ENCODE measurements at regions not wholly inside any gene's neighbourhood (a gene's known extent, or its start where the extent isn't known, plus 50 kb on each side); places are given as distances from the start of the nearest gene placed in this dataset.
"Not testable (repeated sequence)": the region's sequence is repeated elsewhere in the genome, so short reads cannot be mapped to it uniquely, and the experiment has no call there.

- no peak for DNase-seq
These were observed 91.3 kb upstream of the ABI1 start for GRCh38 chr10:26952094-26952493.

- no peak for DNase-seq
These were observed 90.9 kb upstream of the ABI1 start for GRCh38 chr10:26951650-26952049.

- DNase-seq: no peak
These were observed 90.2 kb upstream of the ABI1 start for GRCh38 chr10:26950934-26951333.

GRCh38 chr10:26946102-26946811, 85.5 kb upstream of the ABI1 start:
- DNase-seq: no peak

- DNase-seq: no peak
These were observed 83.6 kb upstream of the ABI1 start for GRCh38 chr10:26944261-26944882.

GRCh38 chr10:26939962-26940354, 79.2 kb upstream of the ABI1 start:
- DNase-seq: no peak

GRCh38 chr10:26939290-26939961, 78.7 kb upstream of the ABI1 start:
- DNase-seq: no peak

GRCh38 chr10:26938578-26938977, 77.8 kb upstream of the ABI1 start:
- DNase-seq: no peak

- DNase-seq: no peak
These were observed 76.6 kb upstream of the ABI1 start for GRCh38 chr10:26937371-26937770.

- not testable (repeated sequence) for DNase-seq
These were observed 73.4 kb upstream of the ABI1 start for GRCh38 chr10:26934190-26934589.

GRCh38 chr10:26932576-26932975, 71.8 kb upstream of the ABI1 start:
- no peak for DNase-seq

GRCh38 chr10:26931223-26931622, 70.5 kb upstream of the ABI1 start:
- peak in 1 of 2 donors; percentile 13 for DNase-seq

- DNase-seq: not testable (repeated sequence)
These were observed 62.1 kb upstream of the ABI1 start for GRCh38 chr10:26922824-26923223.

- not testable (repeated sequence) for DNase-seq
These were observed 58.5 kb upstream of the ABI1 start for GRCh38 chr10:26919156-26919860.

- DNase-seq: no peak
These were observed 54.1 kb upstream of the ABI1 start for GRCh38 chr10:26914898-26915297.

- DNase-seq: no peak
These were observed 51.2 kb upstream of the ABI1 start for GRCh38 chr10:26911811-26912461.

Measured in stimulated activated CD4-positive, alpha-beta T cell treated with anti-CD3 and anti-CD28 coated beads, Interleukin-2, amount 100 ng/mL, for 24 hours (primary cell).